ENCODE measurements at regions not wholly inside any gene's neighbourhood (a gene's known extent, or its start where the extent isn't known, plus 50 kb on each side); places are given as distances from the start of the nearest gene placed in this dataset.

DNA sequence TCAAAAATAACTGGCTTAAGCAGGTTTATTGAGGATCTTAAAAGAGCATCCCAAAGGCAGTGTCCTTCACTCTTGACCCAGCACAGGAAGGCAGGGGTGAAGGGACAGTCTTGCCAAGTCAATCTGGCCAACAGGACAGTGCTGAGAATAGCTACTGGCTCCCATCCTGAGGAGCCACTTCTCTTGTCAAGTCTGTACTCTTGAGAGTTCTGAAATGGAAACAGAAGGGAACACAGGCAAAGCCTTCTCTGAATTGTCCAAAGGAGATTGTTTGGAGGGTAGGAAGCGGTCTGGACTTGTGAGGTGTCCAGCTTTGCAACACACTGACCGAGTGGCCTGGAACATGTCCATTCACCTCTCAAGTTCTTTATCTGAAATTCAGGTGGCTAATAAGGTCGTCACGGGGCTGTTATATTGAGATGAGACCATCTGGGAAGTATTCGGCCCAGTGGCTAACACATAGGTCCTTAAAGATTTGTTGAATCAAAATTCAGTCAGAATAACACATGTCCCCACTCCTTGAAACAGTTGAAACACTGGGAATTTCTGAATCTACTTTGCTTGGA, 99.5 kb upstream of the FHL2 start (continued):
- TF ChIP-seq, protein P1, sequence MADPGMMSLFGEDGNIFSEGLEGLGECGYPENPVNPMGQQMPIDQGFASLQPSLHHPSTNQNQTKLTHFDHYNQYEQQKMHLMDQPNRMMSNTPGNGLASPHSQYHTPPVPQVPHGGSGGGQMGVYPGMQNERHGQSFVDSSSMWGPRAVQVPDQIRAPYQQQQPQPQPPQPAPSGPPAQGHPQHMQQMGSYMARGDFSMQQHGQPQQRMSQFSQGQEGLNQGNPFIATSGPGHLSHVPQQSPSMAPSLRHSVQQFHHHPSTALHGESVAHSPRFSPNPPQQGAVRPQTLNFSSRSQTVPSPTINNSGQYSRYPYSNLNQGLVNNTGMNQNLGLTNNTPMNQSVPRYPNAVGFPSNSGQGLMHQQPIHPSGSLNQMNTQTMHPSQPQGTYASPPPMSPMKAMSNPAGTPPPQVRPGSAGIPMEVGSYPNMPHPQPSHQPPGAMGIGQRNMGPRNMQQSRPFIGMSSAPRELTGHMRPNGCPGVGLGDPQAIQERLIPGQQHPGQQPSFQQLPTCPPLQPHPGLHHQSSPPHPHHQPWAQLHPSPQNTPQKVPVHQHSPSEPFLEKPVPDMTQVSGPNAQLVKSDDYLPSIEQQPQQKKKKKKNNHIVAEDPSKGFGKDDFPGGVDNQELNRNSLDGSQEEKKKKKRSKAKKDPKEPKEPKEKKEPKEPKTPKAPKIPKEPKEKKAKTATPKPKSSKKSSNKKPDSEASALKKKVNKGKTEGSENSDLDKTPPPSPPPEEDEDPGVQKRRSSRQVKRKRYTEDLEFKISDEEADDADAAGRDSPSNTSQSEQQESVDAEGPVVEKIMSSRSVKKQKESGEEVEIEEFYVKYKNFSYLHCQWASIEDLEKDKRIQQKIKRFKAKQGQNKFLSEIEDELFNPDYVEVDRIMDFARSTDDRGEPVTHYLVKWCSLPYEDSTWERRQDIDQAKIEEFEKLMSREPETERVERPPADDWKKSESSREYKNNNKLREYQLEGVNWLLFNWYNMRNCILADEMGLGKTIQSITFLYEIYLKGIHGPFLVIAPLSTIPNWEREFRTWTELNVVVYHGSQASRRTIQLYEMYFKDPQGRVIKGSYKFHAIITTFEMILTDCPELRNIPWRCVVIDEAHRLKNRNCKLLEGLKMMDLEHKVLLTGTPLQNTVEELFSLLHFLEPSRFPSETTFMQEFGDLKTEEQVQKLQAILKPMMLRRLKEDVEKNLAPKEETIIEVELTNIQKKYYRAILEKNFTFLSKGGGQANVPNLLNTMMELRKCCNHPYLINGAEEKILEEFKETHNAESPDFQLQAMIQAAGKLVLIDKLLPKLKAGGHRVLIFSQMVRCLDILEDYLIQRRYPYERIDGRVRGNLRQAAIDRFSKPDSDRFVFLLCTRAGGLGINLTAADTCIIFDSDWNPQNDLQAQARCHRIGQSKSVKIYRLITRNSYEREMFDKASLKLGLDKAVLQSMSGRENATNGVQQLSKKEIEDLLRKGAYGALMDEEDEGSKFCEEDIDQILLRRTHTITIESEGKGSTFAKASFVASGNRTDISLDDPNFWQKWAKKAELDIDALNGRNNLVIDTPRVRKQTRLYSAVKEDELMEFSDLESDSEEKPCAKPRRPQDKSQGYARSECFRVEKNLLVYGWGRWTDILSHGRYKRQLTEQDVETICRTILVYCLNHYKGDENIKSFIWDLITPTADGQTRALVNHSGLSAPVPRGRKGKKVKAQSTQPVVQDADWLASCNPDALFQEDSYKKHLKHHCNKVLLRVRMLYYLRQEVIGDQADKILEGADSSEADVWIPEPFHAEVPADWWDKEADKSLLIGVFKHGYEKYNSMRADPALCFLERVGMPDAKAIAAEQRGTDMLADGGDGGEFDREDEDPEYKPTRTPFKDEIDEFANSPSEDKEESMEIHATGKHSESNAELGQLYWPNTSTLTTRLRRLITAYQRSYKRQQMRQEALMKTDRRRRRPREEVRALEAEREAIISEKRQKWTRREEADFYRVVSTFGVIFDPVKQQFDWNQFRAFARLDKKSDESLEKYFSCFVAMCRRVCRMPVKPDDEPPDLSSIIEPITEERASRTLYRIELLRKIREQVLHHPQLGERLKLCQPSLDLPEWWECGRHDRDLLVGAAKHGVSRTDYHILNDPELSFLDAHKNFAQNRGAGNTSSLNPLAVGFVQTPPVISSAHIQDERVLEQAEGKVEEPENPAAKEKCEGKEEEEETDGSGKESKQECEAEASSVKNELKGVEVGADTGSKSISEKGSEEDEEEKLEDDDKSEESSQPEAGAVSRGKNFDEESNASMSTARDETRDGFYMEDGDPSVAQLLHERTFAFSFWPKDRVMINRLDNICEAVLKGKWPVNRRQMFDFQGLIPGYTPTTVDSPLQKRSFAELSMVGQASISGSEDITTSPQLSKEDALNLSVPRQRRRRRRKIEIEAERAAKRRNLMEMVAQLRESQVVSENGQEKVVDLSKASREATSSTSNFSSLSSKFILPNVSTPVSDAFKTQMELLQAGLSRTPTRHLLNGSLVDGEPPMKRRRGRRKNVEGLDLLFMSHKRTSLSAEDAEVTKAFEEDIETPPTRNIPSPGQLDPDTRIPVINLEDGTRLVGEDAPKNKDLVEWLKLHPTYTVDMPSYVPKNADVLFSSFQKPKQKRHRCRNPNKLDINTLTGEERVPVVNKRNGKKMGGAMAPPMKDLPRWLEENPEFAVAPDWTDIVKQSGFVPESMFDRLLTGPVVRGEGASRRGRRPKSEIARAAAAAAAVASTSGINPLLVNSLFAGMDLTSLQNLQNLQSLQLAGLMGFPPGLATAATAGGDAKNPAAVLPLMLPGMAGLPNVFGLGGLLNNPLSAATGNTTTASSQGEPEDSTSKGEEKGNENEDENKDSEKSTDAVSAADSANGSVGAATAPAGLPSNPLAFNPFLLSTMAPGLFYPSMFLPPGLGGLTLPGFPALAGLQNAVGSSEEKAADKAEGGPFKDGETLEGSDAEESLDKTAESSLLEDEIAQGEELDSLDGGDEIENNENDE (IDR thresholded peaks at IDR 0.05; ENCODE audit: insufficient replicate concordance, low read length) = no peak
- no peak for TF ChIP-seq SRF (IDR thresholded peaks at IDR 0.05; ENCODE audit: low read depth, low read length)
- no peak for TF ChIP-seq BACH1 (IDR thresholded peaks at IDR 0.05; ENCODE audit: low read length)
- TF ChIP-seq EGR1 (IDR thresholded peaks at IDR 0.05; ENCODE audit: borderline replicate concordance, low read depth, low read length) = no peak
